ENCODE measurements at regions not wholly inside any gene's neighbourhood (a gene's known extent, or its start where the extent isn't known, plus 50 kb on each side); places are given as distances from the start of the nearest gene placed in this dataset.

DNA sequence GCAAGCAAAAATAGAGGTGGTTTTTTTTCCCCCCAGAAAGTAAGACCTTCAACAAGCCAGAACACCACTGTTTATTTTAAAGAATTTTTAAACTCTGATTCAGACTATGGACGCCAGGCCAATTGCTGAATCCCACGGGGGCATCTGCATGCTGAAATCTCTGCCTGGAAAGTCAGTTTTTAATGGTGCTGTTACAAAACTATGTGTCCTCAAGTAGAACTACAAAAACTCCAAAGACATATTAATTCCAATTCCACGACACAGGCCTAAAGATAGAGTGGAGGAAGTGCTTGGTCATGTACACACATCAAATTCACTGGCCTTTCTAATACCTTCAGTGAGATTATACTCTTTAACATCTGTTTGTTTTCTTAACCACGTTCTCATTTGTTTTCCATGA, 490.5 kb upstream of the NR2F2 start:
- Histone ChIP-seq H3K4me1 (ENCODE audit: insufficient read depth, low read length, poor library complexity, severe bottlenecking) (peaks cover 23% of the 10 kb centered on the region), H2AFZ (ENCODE audit: low read length) (no peak overlapping the region), H3K9ac (ENCODE audit: low read depth, low read length, poor library complexity, severe bottlenecking) (no peak overlapping the region), H3K27me3 (ENCODE audit: insufficient read depth, low read length, poor library complexity, severe bottlenecking) (no peaks in the 10 kb centered on the region), H3K4me2 (ENCODE audit: low read depth, low read length, poor library complexity, severe bottlenecking) (no peak overlapping the region), H3K4me3 (ENCODE audit: low read length, poor library complexity, severe bottlenecking) (no peak overlapping the region), H4K20me1 (ENCODE audit: insufficient read depth, low read length, poor library complexity, severe bottlenecking) (no peaks in the 10 kb centered on the region), H3K79me2 (ENCODE audit: insufficient read depth, low read length) (no peaks in the 10 kb centered on the region), H3K9me3 (ENCODE audit: insufficient read depth, low read depth, low read length) (no peaks in the 10 kb centered on the region), H3F3A (ENCODE audit: low read depth) (no peaks in the 10 kb centered on the region), H3K36me3 (ENCODE audit: insufficient read depth, low read length) (no peaks in the 10 kb centered on the region), H3K9me2 (replicated peaks; ENCODE audit: low read depth, low read length) (no peaks in the 10 kb centered on the region)
- TF ChIP-seq CTCF (conservative IDR thresholded peaks at IDR 0.05; ENCODE audit: low read length) = no peak
- no peak for TF ChIP-seq EZH2phosphoT487 (IDR thresholded peaks at IDR 0.05; ENCODE audit: borderline replicate concordance)

DNA sequence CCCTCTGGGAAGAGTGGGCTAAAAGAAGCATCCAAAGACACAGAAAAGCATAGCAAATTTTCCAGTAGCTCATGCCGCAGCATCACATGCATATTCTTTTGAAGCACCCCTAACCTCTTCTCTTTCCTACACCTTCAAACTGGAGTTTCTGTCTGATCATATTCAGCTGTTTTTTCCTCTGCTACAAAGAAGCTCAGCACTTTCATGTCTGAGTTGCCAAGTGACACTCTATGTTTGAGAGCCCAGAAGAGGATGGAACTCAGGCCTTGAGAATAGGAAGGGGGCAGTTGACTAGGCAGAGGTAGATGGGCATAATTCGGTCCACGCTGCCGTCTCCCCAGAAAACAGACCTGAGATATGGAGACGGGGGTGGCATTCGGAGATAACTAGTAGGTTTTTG, 489.6 kb upstream of the NR2F2 start:
- Histone ChIP-seq H3K36me3 (ENCODE audit: insufficient read depth, low read length) (no peaks in the 10 kb centered on the region), H4K20me1 (ENCODE audit: insufficient read depth, low read length, poor library complexity, severe bottlenecking) (no peaks in the 10 kb centered on the region), H3K9me3 (ENCODE audit: insufficient read depth, low read depth, low read length) (no peaks in the 10 kb centered on the region), H3F3A (ENCODE audit: low read depth) (no peaks in the 10 kb centered on the region), H3K4me2 (ENCODE audit: low read depth, low read length, poor library complexity, severe bottlenecking) (no peak overlapping the region), H3K4me1 (ENCODE audit: insufficient read depth, low read length, poor library complexity, severe bottlenecking) (peaks cover 23% of the 10 kb centered on the region), H3K79me2 (ENCODE audit: insufficient read depth, low read length) (no peaks in the 10 kb centered on the region), H3K9ac (ENCODE audit: low read depth, low read length, poor library complexity, severe bottlenecking) (no peak overlapping the region), H3K4me3 (ENCODE audit: low read length, poor library complexity, severe bottlenecking) (no peak overlapping the region), H3K9me2 (replicated peaks; ENCODE audit: low read depth, low read length) (no peaks in the 10 kb centered on the region), H2AFZ (ENCODE audit: low read length) (no peak overlapping the region), H3K27me3 (ENCODE audit: insufficient read depth, low read length, poor library complexity, severe bottlenecking) (no peaks in the 10 kb centered on the region)
- TF ChIP-seq CTCF (conservative IDR thresholded peaks at IDR 0.05; ENCODE audit: low read length) (no peak), EZH2phosphoT487 (IDR thresholded peaks at IDR 0.05; ENCODE audit: borderline replicate concordance) (no peak)

- Histone ChIP-seq H3K79me2 (ENCODE audit: insufficient read depth, low read length) (no peaks in the 10 kb centered on the region), H3F3A (ENCODE audit: low read depth) (no peaks in the 10 kb centered on the region), H3K9me3 (ENCODE audit: insufficient read depth, low read depth, low read length) (no peaks in the 10 kb centered on the region), H4K20me1 (ENCODE audit: insufficient read depth, low read length, poor library complexity, severe bottlenecking) (no peaks in the 10 kb centered on the region), H3K4me3 (ENCODE audit: low read length, poor library complexity, severe bottlenecking) (no peak overlapping the region), H3K9ac (ENCODE audit: low read depth, low read length, poor library complexity, severe bottlenecking) (peak overlapping the region; percentile 8), H3K4me1 (ENCODE audit: insufficient read depth, low read length, poor library complexity, severe bottlenecking) (peaks cover 27% of the 10 kb centered on the region), H3K36me3 (ENCODE audit: insufficient read depth, low read length) (no peaks in the 10 kb centered on the region), H3K4me2 (ENCODE audit: low read depth, low read length, poor library complexity, severe bottlenecking) (peak overlapping the region; percentile 52), H3K9me2 (replicated peaks; ENCODE audit: low read depth, low read length) (no peaks in the 10 kb centered on the region), H2AFZ (ENCODE audit: low read length) (peak overlapping the region; percentile 52; the same call in 1 of the 2 replicates), H3K27me3 (ENCODE audit: insufficient read depth, low read length, poor library complexity, severe bottlenecking) (no peaks in the 10 kb centered on the region)
- TF ChIP-seq CTCF (conservative IDR thresholded peaks at IDR 0.05; ENCODE audit: low read length) (no peak), EZH2phosphoT487 (IDR thresholded peaks at IDR 0.05; ENCODE audit: borderline replicate concordance) (no peak)
Observed at GRCh38 chr15:95842576-95842975, 487.9 kb upstream of the NR2F2 start.
